Kidney (tissue), 13 donors: ENCODE measurements at regions not wholly inside any gene's neighbourhood (a gene's known extent, or its start where the extent isn't known, plus 50 kb on each side); places are given as distances from the start of the nearest gene placed in this dataset.

Experiments used
- DNase-seq, 5 donors: peaks; one replicate each; pipeline ENCODE4 v3.0.0-alpha.2; 2013 to 2020
- FAIRE-seq: peaks from 2 replicates; lab custom pipeline; 2012; peaks lifted over from hg19 to GRCh38; lab: Jason Lieb, UNC
- H3K27ac ChIP-seq, 2 donors: one replicate each; pipeline ENCODE4 v1.7.0; 2013; ENCODE audit warnings: low read depth in 2 of 2, low read length in 2 of 2, inconsistent platforms in 1 of 2
- H3K27me3 ChIP-seq: one replicate; pipeline ENCODE4 v1.7.1; 2013; ENCODE audit warnings: low read length, inconsistent platforms; ENCODE audit not compliant: control insufficient read depth, insufficient read depth
- H3K36me3 ChIP-seq, 3 donors: one replicate each; pipeline versions ENCODE4 v1.7.0 to v1.7.1; 2013; ENCODE audit warnings: low read length in 3 of 3, control low read depth in 1 of 3, inconsistent platforms in 1 of 3; ENCODE audit not compliant: insufficient read depth in 3 of 3, control insufficient read depth in 2 of 3
- H3K4me1 ChIP-seq, 3 donors: one replicate each; pipeline versions ENCODE4 v1.7.0 to v1.7.1; 2013; ENCODE audit warnings: low read length in 3 of 3, inconsistent platforms in 1 of 3, low read depth in 1 of 3; ENCODE audit not compliant: control insufficient read depth in 2 of 3, insufficient read depth in 2 of 3
- H3K4me3 ChIP-seq, 3 donors: one replicate each; pipeline versions ENCODE4 v1.7.0 to v1.8.1; 2013; ENCODE audit warnings: low read length in 3 of 3, control low read depth in 1 of 3, inconsistent platforms in 1 of 3
- H3K9ac ChIP-seq, 3 donors: one replicate each; pipeline versions ENCODE4 v1.7.0 to v1.7.1; 2013; ENCODE audit warnings: low read length in 3 of 3, control low read depth in 1 of 3, inconsistent platforms in 1 of 3
- H3K9me3 ChIP-seq, 3 donors: one replicate each; pipeline versions ENCODE4 v1.7.0 to v1.7.1; 2013; ENCODE audit warnings: low read length in 3 of 3, control low read depth in 1 of 3, inconsistent platforms in 1 of 3; ENCODE audit not compliant: control insufficient read depth in 2 of 3, insufficient read depth in 1 of 3
- intact Hi-C: fragments of 100-400 bp; cut with DNase I; formaldehyde crosslinking; loops from one replicate; pipeline ENCODE4 v1.11.1; 2022
- TF ChIP-seq, protein P1 (sequence below): IDR thresholded peaks from 3 replicates; pipeline ENCODE4 v1.5.1; 2012; ENCODE audit warnings: mild to moderate bottlenecking, moderate library complexity, borderline replicate concordance; ENCODE audit not compliant: insufficient read depth; ENCODE audit errors: extremely low read depth
- donor health status: control.
- donor health status: control.
- donor health status: control.
- donor health status: control.
- donor health status: control.
- donor health status: DM: yes; HTN: yes; CAD: no.
- donor health status: Normal renal cell carcinoma (clear cell type).

DNA sequence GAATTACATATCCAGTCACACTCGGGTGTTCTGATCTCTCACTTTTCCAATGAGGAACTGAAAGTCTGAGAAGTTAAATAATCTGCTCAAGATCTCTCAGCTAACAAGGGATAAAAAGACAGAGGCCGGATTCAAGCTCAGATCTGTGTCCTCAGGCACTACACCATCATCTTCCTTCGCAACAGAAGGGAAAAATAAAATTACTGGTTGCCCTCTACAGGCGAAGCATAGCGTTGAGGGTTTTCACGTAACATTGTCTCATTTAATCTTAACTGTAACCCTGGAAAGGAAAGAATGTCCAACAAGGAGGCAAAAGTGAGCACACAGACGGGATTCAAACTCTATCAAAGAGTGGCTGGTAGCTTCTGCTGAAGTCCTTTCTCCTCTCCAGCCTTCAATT is 67.8 kb upstream of the ANKEF1 start:
- Histone ChIP-seq H3K9ac (no peak overlapping the region), H3K36me3 (no peaks in the 10 kb centered on the region), H3K27ac (no peak overlapping the region), H3K4me1 (no peaks in the 10 kb centered on the region), H3K27me3 (no peaks in the 10 kb centered on the region), H3K4me3 (no peak overlapping the region), H3K9me3 (no peaks in the 10 kb centered on the region)
- no peak for FAIRE-seq
- TF ChIP-seq, protein P1, sequence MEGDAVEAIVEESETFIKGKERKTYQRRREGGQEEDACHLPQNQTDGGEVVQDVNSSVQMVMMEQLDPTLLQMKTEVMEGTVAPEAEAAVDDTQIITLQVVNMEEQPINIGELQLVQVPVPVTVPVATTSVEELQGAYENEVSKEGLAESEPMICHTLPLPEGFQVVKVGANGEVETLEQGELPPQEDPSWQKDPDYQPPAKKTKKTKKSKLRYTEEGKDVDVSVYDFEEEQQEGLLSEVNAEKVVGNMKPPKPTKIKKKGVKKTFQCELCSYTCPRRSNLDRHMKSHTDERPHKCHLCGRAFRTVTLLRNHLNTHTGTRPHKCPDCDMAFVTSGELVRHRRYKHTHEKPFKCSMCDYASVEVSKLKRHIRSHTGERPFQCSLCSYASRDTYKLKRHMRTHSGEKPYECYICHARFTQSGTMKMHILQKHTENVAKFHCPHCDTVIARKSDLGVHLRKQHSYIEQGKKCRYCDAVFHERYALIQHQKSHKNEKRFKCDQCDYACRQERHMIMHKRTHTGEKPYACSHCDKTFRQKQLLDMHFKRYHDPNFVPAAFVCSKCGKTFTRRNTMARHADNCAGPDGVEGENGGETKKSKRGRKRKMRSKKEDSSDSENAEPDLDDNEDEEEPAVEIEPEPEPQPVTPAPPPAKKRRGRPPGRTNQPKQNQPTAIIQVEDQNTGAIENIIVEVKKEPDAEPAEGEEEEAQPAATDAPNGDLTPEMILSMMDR = no peak
- DNase-seq = no peak
- intact Hi-C loops = no loop called here

DNA sequence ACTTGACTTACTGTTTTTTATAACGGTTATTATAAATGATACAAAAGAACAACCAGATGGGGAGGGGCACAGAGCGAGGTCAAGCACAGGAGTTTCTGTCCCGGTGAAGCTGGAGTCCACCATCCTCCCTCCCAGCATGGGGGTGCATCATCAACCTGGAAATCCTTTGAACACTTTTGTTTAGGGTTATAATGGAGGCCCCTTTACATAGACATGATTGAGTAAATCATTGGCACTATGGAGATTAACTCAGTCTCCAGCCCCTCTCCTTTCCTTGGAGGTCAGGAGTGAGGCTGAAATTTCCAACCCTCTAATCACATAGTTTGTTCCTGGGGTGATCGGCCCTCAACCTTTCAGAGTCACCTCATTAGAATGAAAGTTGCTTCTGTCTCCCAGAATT is 71.8 kb upstream of the ANKEF1 start:
- TF ChIP-seq, protein P1 = no peak
- H3K27me3 ChIP-seq = no peaks in the 10 kb centered on the region
- H3K4me3 ChIP-seq = no peak overlapping the region
- intact Hi-C loops = no loop called here
- no peak overlapping the region for H3K9ac ChIP-seq
- no peaks in the 10 kb centered on the region for H3K36me3 ChIP-seq
- no peaks in the 10 kb centered on the region for H3K4me1 ChIP-seq
- no peak overlapping the region for H3K27ac ChIP-seq
- no peaks in the 10 kb centered on the region for H3K9me3 ChIP-seq
- DNase-seq = no peak
- no peak for FAIRE-seq

DNA sequence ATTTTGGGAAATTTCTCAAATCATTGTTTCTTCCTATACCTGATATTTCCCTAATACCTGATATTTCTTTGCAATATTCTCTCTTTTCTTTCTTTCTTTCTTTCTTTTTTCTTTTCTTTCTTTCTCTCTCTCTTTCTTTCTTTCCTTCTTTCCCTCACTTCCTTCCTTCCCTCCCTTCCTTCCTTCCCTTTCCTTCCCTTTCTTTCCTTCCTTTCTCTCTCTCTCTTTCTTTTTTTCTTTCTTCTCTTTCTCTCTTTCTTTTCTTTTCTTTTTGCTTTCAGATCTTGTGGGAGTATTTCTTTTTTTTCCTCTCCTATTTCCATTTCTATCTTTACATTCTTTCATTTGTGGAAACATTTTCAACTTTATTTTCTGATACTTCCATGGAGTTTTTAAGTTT is 76.1 kb upstream of the ANKEF1 start:
- no peak overlapping the region for H3K4me3 ChIP-seq
- FAIRE-seq (no peak), DNase-seq (no peak)
- TF ChIP-seq, protein P1 = no peak
- H3K9ac ChIP-seq = no peak overlapping the region
- no peaks in the 10 kb centered on the region for H3K9me3 ChIP-seq
- H3K36me3 ChIP-seq = no peaks in the 10 kb centered on the region
- no peaks in the 10 kb centered on the region for H3K27me3 ChIP-seq
- intact Hi-C loops = no loop called here
- no peaks in the 10 kb centered on the region for H3K4me1 ChIP-seq
- no peak overlapping the region for H3K27ac ChIP-seq

DNA sequence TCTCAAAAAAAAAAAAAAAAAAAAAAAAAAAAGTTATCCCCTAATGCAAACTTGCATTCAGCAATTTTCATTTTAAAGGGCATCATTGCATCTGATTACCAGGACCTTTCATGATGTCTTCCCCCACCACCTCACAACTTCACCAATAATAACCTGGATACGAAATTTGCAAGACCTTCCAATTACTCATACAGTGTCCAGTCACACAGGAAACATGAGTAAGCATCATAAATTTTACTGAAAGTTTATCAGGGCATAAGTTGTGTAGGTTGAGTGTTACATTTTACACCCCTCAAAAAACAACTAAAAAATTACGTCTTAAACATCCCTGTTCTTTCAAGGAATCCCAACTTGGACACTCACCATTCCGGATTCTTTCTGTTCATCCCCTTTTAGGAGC is 79.1 kb upstream of the ANKEF1 start:
- intact Hi-C loops = no loop called here
- FAIRE-seq = no peak
- H3K27ac ChIP-seq = no peak overlapping the region

More for the DNA sequence above, 79.1 kb upstream of the ANKEF1 start:
- Histone ChIP-seq H3K4me1 (no peaks in the 10 kb centered on the region), H3K36me3 (no peaks in the 10 kb centered on the region), H3K27me3 (no peaks in the 10 kb centered on the region), H3K4me3 (no peak overlapping the region), H3K9ac (no peak overlapping the region), H3K9me3 (no peaks in the 10 kb centered on the region)
- no peak for DNase-seq
- TF ChIP-seq, protein P1 = no peak
